Spleen (tissue), 7 donors: ENCODE measurements at regions not wholly inside any gene's neighbourhood (a gene's known extent, or its start where the extent isn't known, plus 50 kb on each side); places are given as distances from the start of the nearest gene placed in this dataset.

Experiments
- POLR2A ChIP-seq, 3 donors: fragments of 450-650 bp; IDR thresholded peaks; one replicate each; pipeline ENCODE4 v1.5.1; 2017; ENCODE audit warnings: antibody characterized with exemption in 3 of 3, mild to moderate bottlenecking in 1 of 3
- POLR2AphosphoS5 ChIP-seq, 3 donors: sonication (generic); formaldehyde crosslinking; IDR thresholded peaks; one replicate each; pipeline ENCODE4 v1.5.1; 2017; ENCODE audit warnings: antibody characterized with exemption in 3 of 3
- TF ChIP-seq, protein P1 (sequence below), 11 experiments: fragments of 200-600 bp in 7 of 11; fragments of 450-650 bp in 4 of 11; sonication (generic) in 4 of 11; IDR thresholded peaks in 8 of 11; conservative IDR thresholded peaks in 3 of 11; 1 replicate in 7 of 11; 2 replicates in 4 of 11; pipeline versions ENCODE4 v1.4.0 to v1.8.0; 2016 to 2021; ENCODE audit warnings: antibody characterized with exemption in 11 of 11, inconsistent platforms in 4 of 11, mild to moderate bottlenecking in 1 of 11
- donor health status: DM: no; HTN: no; CAD: no; lungs with moderate emphysema.
- donor health status: DM: no; HTN: no; CAD: no.
- donor health status: DM: no; HTN: no; CAD: no.

DNA sequence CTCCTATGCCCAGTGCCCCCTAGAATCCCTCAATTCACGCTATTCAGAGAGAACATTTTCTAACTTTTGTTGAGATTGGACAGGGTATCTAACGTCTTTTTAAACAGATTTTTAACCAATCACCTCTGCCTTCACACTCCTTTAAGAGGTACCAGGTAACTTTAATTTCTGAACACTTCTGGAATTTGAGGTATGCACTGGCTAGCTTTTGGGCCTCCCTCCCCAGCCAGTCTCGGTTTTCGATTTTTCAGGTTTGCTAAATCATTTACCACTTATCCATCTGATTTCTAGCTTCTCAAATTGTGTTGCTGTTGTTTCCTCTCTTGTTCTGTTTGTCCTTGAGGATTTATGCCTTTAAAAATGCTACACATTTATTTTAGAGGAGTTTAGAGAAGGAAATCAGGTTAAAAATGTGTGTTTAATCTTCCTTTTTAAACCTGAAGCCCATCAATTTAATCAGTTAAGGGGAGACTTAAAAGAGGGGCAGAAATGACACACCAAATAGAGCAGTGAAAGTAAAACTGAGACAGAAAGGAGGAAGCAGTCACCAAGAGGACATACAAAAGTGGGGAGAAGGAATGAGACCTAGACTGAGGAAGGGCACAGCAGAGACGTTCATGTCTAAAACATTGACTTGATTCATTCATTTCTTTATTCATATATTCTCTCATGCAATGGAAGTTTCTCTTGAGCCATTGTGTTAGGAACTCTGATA, 139.6 kb upstream of the HTR2A start:
- TF ChIP-seq, protein P1, sequence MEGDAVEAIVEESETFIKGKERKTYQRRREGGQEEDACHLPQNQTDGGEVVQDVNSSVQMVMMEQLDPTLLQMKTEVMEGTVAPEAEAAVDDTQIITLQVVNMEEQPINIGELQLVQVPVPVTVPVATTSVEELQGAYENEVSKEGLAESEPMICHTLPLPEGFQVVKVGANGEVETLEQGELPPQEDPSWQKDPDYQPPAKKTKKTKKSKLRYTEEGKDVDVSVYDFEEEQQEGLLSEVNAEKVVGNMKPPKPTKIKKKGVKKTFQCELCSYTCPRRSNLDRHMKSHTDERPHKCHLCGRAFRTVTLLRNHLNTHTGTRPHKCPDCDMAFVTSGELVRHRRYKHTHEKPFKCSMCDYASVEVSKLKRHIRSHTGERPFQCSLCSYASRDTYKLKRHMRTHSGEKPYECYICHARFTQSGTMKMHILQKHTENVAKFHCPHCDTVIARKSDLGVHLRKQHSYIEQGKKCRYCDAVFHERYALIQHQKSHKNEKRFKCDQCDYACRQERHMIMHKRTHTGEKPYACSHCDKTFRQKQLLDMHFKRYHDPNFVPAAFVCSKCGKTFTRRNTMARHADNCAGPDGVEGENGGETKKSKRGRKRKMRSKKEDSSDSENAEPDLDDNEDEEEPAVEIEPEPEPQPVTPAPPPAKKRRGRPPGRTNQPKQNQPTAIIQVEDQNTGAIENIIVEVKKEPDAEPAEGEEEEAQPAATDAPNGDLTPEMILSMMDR (IDR thresholded peaks at IDR 0.05 in 8 of 11, conservative IDR thresholded peaks at IDR 0.05 in 3 of 11) = no peak
- TF ChIP-seq POLR2AphosphoS5 (IDR thresholded peaks at IDR 0.05) (no peak), POLR2A (IDR thresholded peaks at IDR 0.05) (no peak)
